ENCODE measurements at regions not wholly inside any gene's neighbourhood (a gene's known extent, or its start where the extent isn't known, plus 50 kb on each side); places are given as distances from the start of the nearest gene placed in this dataset.
A peak's percentile ranks its signal among the peaks of the same experiment; 100 is the strongest.

GRCh38 chr13:58773280-58773859, 1141.8 kb downstream of the PCDH17 start:
- DNase-seq (ENCODE audit: low read depth, low spot score), result no peak

GRCh38 chr13:58782736-58783135, 1151.2 kb downstream of the PCDH17 start:
- no peak for DNase-seq (ENCODE audit: low read depth, low spot score)

- DNase-seq (ENCODE audit: low read depth, low spot score), result no peak
These were observed 1161.3 kb downstream of the PCDH17 start for GRCh38 chr13:58792854-58793253.

GRCh38 chr13:58795715-58796114, 1164.2 kb downstream of the PCDH17 start:
- DNase-seq (ENCODE audit: low read depth, low spot score), result no peak

- no peak for DNase-seq (ENCODE audit: low read depth, low spot score)
These were observed 1173.3 kb downstream of the PCDH17 start for GRCh38 chr13:58804832-58805231.

GRCh38 chr13:58806401-58806800, 1174.9 kb downstream of the PCDH17 start:
- DNase-seq (ENCODE audit: low read depth, low spot score), result no peak

GRCh38 chr13:58823701-58824100, 1192.2 kb downstream of the PCDH17 start:
- no peak for DNase-seq (ENCODE audit: low read depth, low spot score)

GRCh38 chr13:58827904-58828303, 1196.4 kb downstream of the PCDH17 start:
- DNase-seq (ENCODE audit: low read depth, low spot score), result no peak

GRCh38 chr13:58830841-58831240, 1199.3 kb downstream of the PCDH17 start:
- DNase-seq (ENCODE audit: low read depth, low spot score), result no peak

GRCh38 chr13:58838615-58839014, 1207.1 kb downstream of the PCDH17 start:
- DNase-seq (ENCODE audit: low read depth, low spot score), result no peak

GRCh38 chr13:58843071-58843470, 1211.5 kb downstream of the PCDH17 start:
- peak; percentile 13 for DNase-seq (ENCODE audit: low read depth, low spot score)

GRCh38 chr13:58843567-58843966, 1212.0 kb downstream of the PCDH17 start:
- DNase-seq (ENCODE audit: low read depth, low spot score), result no peak

GRCh38 chr13:58850161-58850560, 1218.6 kb downstream of the PCDH17 start:
- no peak for DNase-seq (ENCODE audit: low read depth, low spot score)

- no peak for DNase-seq (ENCODE audit: low read depth, low spot score)
These were observed 1220.5 kb downstream of the PCDH17 start for GRCh38 chr13:58852076-58852475.

- no peak for DNase-seq (ENCODE audit: low read depth, low spot score)
These were observed 1223.7 kb downstream of the PCDH17 start for GRCh38 chr13:58855283-58855682.

GRCh38 chr13:58858870-58859371, 1227.4 kb downstream of the PCDH17 start:
- no peak for DNase-seq (ENCODE audit: low read depth, low spot score)

GRCh38 chr13:58865286-58865685, 1233.7 kb downstream of the PCDH17 start:
- no peak for DNase-seq (ENCODE audit: low read depth, low spot score)

- no peak for DNase-seq (ENCODE audit: low read depth, low spot score)
These were observed 1238.0 kb downstream of the PCDH17 start for GRCh38 chr13:58869566-58869965.

- DNase-seq (ENCODE audit: low read depth, low spot score), result no peak
These were observed 1244.9 kb downstream of the PCDH17 start for GRCh38 chr13:58876473-58876872.

- no peak for DNase-seq (ENCODE audit: low read depth, low spot score)
These were observed 1247.6 kb downstream of the PCDH17 start for GRCh38 chr13:58879114-58879513.

GRCh38 chr13:58882516-58882915, 1251.0 kb downstream of the PCDH17 start:
- DNase-seq (ENCODE audit: low read depth, low spot score), result no peak

GRCh38 chr13:58883405-58883804, 1251.9 kb downstream of the PCDH17 start:
- no peak for DNase-seq (ENCODE audit: low read depth, low spot score)

- DNase-seq (ENCODE audit: low read depth, low spot score), result no peak
These were observed 1253.0 kb downstream of the PCDH17 start for GRCh38 chr13:58884353-58885209.

Data from smooth muscle cell of the brain vasculature (primary cell).